GM21367 (cell line): ENCODE measurements at regions not wholly inside any gene's neighbourhood (a gene's known extent, or its start where the extent isn't known, plus 50 kb on each side); places are given as distances from the start of the nearest gene placed in this dataset.

Source experiments
- ATAC-seq: cut with Tn5 transposase; IDR thresholded peaks from one replicate; pipeline ENCODE4 v1.9.1; 2021; ENCODE audit not compliant: unreplicated experiment

GRCh38 chr10:129078746-129079145, 388.3 kb upstream of the MGMT start:
- ATAC-seq = no peak

DNA sequence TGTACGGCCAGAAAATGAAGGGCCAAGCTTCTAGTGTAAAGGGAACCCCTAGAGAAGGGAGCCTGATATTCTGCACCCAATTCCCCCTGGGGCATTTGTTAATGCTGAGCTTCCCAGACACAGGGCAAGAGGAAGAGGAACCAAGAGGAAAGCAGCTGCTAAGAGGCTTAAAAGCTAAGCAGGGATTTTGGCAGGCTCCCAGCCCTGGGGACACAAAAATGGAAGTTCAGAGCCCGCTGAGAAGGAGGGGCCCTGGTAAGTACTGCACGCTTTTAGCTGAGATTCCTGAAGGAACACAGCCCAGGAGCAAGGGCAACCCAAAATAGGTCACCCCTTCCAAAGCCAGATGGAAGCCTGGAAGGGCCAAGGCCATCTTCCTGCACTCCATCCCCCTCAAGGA, 387.3 kb upstream of the MGMT start:
- no peak for ATAC-seq

DNA sequence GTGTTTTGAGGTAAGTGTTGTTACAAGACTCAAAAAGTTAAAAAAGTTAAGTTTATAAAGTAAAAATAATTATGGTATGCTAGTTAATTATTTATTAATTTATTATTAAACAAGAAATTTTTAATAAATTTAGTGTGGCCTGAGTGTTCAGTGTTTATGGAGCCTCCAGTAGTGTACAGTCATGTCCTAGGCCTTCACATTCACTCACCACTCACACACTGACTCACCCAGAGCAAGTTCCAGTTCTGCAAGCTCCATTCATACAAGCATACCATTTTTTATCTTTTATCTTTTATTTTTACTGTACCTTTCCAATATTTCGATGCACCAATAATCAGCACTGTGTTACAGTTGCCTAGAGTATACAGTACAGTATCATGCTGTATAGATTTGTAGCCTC, 381.2 kb upstream of the MGMT start:
- no peak for ATAC-seq

DNA sequence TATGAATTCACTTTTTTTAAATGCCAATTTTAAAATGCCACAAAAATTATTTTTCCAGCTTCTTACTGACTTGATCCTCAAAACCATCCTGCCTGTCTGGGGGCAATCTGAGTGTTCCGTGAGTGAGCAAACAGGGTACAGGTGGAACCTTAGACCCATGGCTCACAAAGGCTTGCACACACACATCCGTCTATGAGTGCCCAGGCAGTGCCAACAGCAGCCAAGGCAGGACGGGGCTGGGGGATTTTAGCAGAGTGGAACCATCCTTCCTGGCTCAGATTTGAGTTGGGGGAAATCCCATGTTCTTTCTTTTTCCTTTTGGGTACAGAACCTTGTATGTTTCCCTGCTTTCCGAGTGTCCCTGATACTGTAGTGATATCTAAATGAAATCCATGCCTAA, 377.7 kb upstream of the MGMT start:
- ATAC-seq = no peak

GRCh38 chr10:129090165-129090564, 376.9 kb upstream of the MGMT start:
- no peak for ATAC-seq

GRCh38 chr10:129090618-129091366, 376.2 kb upstream of the MGMT start:
- ATAC-seq = no peak

- no peak for ATAC-seq
Observed at GRCh38 chr10:129093641-129094040, 373.4 kb upstream of the MGMT start.

- no peak for ATAC-seq
Observed at GRCh38 chr10:129094233-129094632, 372.8 kb upstream of the MGMT start.

DNA sequence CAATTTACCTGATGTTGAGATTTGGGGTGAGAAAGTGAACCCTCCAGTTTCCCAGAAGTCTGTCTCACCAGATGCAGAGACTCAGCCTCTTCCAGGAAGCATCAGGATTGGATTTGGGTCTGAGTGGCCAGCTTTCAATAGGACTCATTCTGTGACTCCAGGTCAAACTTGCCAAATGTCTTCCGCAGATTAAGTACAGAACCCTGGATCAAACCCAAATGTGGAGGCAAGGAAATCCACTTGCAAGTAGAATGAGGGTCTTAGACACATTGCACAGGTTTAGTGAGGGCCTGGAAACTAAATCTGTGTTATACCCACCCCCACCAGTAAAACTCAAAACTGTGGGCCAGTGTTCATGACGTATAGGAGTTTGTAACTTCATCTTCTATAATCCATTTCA, 372.2 kb upstream of the MGMT start:
- no peak for ATAC-seq

- no peak for ATAC-seq
Observed at GRCh38 chr10:129095680-129096064, 371.4 kb upstream of the MGMT start.

DNA sequence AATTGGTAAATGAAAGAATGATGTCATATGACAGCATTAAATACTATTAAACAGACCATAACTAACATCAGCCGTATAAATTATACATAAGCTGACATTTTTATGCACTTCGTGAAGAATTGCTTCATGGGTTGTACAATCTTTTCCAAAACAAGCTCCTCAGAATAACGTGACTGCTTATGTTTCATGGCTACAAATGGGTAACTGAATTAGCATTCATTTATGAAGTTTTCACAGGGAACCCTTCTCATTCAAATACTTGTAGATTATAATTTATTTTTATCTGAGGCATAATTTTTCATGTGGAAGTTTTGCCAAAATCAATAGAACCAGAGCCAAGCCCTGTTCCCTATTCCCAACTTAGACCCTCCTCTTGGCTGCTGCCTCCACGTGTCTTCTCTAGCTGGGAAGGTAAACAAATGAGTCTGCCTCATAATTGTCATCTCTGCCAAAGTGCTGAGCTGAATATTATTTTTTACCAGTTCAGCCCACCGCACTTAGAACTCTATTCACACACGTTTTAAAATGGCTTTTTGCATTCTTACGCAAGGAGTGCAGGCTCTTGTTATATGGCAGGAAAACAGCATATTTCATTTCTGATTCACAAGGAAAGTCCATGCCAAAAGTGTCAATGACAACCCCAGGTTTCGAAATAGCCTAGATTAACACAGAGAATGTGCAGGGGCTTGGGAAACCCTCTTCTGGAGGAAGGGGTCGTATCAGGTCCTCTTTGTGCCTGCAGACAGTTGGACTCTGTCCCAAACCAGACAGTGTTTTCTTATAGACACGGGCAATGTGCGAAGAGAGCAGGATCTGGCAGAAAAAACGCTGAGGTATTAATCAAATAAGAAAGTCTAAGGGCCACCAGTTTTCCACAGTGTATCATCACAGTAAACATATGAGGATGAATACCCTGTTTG, 370.7 kb upstream of the MGMT start:
- no peak for ATAC-seq

DNA sequence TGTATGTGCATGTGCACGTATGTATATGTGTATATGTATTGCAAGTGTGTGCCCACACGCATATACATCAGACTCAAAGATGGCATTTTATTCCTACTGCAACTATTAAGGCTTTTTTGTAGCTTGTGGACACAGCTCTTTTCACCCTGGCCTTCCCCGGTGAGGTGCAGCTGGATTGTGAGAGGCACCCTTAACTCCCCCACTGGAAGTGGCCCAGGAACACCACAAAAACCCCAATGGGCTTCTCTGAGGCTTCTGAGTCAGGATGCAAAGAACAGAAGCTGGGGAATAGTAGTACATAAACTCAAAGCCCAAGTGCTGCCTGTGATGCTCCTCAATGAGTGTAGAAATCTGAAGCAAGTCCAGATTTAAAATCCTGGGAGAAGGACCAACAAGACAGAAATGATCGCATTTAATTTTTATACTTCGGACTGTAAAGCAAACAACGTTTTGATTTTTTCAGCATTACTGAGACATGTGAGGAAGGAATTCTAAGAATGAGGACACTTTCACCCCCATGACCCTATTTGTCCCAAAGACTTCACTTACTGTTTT, 369.2 kb upstream of the MGMT start:
- no peak for ATAC-seq

GRCh38 chr10:129098517-129098916, 368.5 kb upstream of the MGMT start:
- no peak for ATAC-seq

DNA sequence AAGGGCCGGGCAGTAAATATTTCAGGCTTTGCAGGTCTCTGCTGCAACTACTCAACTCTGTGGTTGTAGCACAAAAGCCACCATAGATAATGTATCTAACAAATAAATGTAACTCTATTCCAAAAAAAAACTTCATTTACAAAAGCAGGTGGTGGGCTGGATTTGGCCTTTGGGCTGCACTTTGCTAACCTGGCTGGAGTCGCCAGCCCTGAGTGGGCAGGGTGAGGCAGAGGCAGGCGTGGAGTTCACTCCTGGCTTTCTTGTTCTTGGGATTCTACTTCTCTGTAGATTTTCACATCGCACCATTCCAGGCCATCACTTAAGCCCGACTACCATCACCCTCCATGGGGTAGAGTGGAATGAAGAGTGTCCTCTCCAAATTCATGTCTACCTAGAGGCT, 367.6 kb upstream of the MGMT start:
- ATAC-seq = no peak

DNA sequence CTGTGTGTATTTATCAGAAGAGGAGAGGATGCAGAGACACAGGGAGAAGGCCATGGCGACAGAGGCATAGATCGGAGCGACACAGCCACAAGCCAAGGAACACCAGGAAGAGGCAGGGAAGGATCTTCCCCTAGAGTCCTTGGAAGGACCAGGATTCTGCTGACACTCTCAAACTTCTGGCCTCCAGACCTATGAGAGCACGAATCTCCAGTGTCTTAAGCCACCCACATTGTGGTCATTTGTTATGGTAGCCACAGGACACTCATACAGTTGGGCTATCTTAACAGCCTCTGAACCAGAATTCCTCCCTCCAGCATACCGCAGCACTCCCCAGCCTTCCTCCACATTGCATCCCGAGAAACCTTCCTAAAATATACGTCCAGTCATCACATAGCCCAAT, 367.0 kb upstream of the MGMT start:
- no peak for ATAC-seq

- ATAC-seq = no peak
Observed at GRCh38 chr10:129101232-129101980, 365.6 kb upstream of the MGMT start.

DNA sequence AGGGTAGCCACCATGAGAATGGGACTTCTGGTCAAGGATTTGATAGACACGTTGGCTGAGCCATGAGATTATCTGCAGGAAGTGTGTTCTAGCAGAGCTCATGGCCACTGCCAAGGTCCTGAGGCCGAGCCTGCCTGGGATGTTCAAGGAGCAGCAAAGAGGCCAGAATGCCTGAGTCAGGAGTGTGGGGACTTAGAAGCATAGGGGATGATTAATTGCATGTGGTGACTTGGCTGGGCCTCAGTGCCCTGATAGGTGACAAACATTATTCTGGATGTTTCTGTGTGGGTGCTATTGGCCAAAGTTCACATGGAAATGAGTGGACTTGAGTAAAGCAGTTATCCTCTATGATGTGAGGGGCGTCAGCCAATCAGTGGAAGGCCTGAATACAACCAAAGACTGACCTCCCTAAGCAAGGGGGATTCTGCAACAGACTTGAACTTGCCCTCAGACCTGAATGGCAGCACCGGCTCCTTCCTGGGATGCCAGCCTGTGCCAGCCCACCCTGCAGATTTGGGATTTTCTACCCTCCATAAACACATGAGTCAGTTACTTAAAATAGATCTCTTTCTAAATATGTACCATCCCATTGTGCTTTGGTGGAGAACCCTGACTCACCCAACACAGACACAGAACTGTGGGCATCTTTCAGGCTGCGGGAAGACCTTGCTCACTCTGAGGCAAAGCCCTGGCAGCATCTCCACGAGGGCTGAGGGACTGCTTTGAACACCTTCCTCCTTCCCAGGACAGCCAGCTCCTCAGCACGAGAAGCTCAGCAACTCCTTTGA, 363.9 kb upstream of the MGMT start:
- no peak for ATAC-seq

- no peak for ATAC-seq
Observed at GRCh38 chr10:129104266-129105045, 362.6 kb upstream of the MGMT start.

- no peak for ATAC-seq
Observed at GRCh38 chr10:129105266-129105665, 361.8 kb upstream of the MGMT start.

- ATAC-seq = no peak
Observed at GRCh38 chr10:129106314-129106713, 360.7 kb upstream of the MGMT start.
